Muscle of back (tissue), 3 donors: ENCODE measurements at regions not wholly inside any gene's neighbourhood (a gene's known extent, or its start where the extent isn't known, plus 50 kb on each side); places are given as distances from the start of the nearest gene placed in this dataset.
"Not testable (repeated sequence)": the region's sequence is repeated elsewhere in the genome, so short reads cannot be mapped to it uniquely, and the experiment has no call there.

Source experiments
- DNase-seq, 3 donors: peaks; one replicate each; pipeline versions ENCODE4 v3.0.0 to v3.0.0-alpha.2; 2013

DNA sequence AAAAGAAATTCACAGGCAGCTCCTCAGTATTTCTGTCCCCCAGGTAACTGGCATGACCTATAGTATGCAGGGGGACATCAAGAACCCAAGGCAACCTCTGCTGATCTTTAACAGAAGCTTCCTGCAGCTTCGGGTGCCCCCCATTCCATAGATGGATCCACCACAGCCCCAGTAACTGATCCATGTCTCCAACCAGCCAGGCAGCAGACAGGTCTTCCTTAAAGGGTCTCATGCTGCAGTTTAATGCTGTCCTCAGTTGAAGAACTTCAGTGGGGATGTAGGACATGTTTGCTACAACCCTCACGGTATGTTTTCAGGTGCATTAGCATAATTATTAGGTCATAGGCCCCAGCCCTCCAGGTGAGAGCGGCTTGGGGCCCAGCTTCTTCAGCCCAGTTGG, 90.9 kb upstream of the OLIG2 start:
- no peak for DNase-seq

DNA sequence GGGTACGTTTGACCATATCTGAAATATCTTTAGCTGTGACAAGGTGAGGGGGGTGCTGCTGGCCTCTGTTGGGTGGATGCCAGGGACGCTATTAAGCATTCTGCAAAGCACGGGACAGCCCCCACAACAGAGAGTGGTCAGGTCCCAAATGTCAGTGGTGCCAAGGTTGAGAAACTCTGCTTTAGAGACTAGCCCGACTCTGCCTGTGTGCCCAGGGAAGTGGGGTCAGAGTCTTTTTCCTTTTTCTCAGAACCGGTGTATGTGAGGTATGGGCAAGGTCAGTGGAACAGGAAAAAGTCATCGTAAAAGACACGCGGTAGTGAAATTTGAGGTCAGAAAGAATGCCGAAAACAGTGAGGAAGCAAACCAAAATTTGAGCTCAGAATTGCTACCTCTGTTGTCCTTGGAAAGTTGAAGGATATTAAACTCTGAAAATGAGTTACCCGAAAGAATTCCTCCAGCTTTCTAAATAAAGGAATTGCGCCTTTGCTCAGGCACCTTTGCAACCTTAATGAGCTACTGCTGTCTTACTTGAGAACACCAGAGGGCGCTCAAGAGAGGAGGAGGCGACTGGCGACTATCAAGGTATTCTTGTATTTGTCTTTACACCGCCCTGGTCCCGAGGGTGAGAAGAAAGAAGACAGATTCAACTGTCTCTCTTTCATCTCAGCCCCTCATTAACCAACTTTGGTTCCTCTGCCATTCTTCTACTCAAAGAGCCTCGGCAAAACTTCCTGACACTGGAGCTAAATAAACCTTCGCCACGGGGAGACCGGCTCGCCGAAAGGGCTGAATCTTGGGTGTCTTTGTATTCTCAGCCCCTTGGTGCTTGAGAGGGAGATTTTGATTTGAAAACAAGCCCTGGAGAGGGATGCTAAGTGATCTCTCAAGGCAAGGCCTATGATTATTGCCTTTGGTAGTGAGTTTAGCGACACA, 85.4 kb upstream of the OLIG2 start:
- peak; percentile 12 to 41 (median 34) for DNase-seq

DNA sequence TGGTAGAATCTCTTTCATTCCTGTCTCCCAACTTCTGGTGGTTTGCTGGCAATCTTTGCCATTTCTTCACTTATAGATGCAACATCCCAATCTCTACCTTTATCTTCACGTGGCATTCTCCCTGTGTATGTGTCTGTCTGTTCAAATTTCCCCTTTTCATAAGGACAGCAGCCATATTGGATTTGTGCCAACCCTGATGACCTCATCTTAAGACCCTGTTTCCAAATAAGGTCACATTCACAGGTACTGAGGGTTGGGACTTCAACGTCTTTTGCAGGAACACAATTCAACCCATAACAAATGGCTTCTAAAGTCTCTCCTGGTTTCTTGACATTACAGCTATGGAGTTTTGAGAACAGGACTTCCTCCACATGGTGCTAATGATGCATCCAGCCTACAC, 84.5 kb upstream of the OLIG2 start:
- DNase-seq: no peak

DNA sequence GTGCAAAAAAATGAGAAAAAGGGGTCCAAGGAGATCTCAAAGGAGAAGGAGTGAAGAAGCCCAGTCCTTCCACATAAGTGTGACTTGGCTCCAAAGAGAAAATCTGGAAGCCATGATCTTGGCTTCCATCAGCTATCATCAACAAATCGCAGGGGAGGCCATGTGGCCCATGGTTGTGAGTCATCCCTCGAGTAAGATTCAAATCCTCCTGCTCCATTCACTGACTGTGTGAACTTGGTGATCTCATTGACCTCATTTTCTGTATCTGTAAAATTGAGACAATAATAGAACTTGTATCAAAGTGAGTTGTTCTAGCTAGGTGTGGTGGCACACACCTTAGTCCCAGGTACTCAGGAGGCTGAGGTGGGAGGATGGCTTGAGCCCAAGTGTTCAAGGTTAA, 79.1 kb upstream of the OLIG2 start:
- DNase-seq: no peak

DNA sequence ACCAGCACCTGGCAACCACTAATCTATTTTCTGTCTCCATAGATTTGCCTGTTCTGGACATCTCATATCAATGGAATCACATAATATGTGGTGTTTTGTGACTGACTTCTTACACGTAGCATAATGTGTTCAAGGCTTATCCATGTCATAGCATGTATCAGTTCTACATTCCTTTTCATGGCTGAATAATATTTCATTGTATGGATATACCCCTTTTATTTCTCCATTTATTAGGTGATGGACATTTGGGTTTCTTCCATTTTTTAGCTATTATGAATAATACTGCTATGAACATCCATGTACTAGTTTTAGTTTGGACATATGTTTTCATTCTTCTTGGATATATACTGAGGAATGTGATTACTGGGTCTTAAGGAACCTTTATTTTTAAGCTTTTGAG, 78.0 kb upstream of the OLIG2 start:
- no peak for DNase-seq

DNA sequence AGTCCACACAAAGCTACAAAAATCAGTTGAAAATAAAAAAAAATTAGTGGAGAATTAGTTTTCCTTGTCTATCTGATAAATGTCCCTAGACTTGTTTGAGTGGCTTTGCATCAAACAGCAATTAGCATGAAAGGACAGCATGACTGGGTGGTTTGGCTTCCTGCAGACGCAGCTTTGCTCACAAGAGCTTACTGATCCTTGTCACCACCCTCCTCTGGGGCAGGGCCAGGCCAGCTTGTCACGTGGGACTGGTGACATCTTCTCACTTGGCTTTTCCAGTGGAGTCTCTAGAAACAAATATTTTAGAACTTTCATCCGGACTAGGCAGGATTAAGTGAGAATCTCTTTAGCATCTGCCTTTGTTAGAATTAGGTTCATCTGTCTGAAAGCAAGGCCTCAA, 76.0 kb upstream of the OLIG2 start:
- DNase-seq: no peak

GRCh38 chr21:32951041-32951440, 74.7 kb upstream of the OLIG2 start:
- DNase-seq: no peak

DNA sequence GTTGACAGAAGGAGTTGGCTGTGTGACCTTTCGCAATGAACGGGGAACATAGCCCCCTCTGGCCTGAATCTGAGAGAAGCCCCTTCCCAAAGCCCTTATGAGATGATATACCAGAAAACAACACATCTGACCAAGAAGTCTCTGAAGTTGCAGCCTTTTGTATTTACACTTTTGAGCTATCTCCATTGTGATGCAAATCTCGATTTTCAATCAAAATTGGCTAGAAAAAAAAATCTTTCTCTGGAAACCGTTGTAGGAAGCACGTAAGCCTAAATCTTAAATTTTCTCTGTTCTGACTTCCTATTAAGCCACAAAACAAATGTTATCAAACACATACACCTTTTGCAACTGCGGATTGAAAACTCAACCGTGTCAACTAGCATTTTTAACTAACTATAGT, 71.4 kb upstream of the OLIG2 start:
- DNase-seq: no peak

GRCh38 chr21:32955311-32956060, 70.2 kb upstream of the OLIG2 start:
- peak in 1 of 3 donors; percentile 22 for DNase-seq

DNA sequence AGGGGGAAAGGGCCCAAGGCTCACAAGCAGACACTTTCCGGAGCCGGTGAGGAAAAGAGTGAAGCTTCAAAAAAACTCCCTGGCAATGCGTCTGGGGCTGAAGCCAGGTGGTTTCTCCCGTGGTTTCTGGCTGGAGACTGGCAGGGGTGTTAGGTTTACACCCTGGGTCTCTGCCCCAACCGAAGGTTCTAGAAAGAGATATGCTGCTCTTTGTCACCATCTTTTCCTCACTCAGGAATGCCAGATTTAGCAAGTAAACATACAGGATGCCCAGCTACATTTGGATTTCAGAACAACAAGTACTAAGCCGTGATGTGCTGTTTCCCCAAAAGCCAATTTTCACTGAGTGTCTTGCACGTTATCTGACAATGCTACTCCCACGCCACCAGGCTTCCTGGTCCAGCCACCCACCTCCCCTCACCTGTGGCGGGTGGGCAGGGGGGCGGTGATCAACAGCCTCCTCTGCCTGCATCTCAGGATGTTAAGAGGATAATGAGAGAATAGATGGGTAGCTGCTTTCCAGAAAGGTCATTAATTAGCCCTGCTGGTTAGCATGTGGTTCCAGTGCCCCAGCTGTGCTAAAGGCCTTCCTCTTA, 69.6 kb upstream of the OLIG2 start:
- no peak for DNase-seq

- DNase-seq: no peak
Observed at GRCh38 chr21:32957545-32957944, 68.2 kb upstream of the OLIG2 start.

DNA sequence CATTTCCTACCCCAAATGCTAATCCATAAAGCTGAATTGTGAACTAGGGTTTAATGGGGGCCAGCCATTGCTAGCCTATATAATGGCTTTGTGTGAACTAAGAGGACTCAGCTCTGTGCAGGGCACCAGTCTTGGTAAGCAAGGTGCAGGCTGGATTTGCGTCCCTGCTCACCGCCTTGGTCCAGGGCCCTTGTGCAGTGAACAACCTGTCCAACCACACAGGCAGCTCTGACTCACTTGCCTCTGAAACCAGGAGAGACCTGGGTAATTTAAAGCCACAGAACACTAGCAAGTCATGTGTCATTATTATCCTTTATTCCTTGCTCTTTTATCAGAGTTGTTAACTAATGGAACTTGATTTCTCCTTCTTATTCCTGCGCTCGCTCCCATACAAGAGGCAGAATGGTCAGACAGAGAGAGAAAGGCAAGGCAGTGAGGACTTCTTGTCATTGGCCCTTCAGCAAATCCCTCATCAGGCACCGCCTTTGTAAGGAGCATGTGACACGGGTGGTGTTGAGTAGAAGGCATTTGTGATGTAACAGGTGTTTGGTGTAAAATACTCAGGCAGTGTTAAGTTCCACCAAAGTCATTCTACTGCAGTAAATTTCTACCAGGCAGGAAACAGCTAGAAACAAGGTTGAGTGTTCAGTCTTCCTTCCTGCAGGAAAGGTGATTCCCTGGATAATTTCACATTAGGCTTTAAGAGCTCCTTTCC, 67.3 kb upstream of the OLIG2 start:
- DNase-seq: peak in 1 of 3 donors; percentile 11

DNA sequence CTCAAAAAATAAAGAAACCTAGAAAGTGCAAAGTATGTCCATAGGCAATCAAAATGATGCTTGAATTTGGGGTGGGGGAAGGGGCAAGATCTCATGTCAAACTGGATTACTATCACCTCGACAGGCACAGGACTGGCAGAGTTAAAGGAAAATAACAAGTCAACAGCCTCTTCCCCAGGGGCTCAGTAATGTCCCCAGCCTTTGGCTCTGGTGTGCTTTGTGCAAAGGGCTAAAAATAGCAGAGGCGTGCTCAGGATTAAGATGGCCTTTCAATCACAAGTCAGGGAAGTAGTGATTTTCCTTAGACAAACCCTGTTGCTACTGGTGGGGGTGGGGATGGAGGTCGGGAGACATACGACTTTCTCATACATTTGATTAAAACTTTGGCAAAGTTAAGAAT, 63.5 kb upstream of the OLIG2 start:
- DNase-seq: peak in 1 of 3 donors; percentile 3

DNA sequence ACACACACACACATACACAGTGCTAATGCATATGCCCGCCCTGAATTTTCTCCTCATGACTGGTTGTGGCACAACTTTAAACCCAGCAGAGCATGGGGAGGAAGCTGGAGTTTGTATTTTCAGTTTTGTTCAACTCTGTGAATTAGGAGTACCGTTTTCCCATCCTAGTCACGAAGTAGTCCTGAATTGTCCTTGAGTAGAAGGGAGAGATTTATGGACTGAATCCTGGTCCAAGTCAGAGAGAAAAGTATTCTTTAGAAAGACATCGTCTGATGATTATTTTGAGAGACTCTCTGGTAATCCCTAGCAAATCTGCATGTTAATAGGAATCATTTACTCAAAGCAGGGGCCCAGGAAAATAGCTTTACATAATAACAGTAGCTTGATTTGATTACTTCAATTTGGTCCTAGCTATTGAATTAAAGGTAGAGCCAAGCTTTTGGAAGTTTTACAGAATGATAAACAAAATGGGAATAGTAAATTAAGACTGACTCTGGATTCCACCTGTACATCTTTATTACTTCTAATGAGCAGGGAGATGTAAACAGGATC, 60.5 kb upstream of the OLIG2 start:
- DNase-seq: no peak

DNA sequence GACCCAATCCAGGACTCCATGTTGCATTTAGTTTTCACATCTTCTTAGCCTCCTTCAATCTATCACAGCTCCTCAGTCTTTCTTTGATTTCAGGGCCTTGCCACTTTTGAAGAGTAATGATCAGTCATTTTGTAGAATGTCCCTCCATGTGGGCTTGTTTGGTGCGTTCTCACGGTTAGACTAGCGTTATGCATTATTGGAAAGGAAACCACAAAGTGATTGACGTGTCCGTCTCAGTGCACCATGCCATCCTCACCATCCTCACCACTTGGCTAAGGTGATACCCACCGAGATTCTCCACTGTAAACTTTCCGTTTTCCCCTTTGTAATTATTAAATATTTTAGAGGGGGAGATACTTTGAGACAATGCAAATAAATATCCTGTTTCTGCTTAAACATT, 59.6 kb upstream of the OLIG2 start:
- no peak for DNase-seq

DNA sequence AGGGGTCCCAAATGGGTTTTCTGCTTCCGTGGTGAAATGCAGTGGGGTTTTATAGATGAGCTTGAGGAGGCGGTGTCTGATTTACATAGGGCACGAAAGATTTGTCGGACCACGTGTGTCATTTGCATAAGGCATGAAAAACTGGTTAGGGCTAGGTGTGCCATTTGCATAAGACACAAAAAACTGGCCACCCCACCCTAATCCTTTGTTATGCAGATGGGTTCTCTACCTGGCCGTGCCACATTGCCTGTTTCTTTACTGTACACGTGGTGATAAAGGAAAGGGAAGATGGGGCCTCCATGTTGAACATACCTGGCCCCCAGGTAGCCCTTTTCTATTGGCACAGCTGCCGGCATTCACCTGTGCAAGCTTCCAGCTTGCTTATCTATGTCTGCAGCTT, 57.6 kb upstream of the OLIG2 start:
- DNase-seq: not testable (repeated sequence)

DNA sequence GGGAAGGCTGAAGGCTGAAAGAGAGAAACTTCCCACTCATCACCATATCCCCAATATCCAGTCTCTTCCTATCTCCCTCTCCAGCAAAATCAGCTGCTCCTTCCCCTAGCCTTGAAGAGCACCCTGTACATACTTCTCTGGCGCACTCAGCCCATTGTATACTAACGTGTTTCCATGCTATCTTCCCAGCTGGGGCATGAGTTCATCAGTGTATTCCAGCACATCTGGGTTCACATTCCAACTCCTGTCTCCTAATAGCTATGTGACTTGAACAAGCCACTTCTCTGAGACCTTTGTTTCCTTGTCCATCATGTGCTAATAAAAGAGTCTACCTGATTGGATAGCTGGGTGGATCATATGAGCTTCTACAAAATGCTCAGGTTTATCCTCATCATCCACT, 51.1 kb upstream of the OLIG2 start:
- no peak for DNase-seq

DNA sequence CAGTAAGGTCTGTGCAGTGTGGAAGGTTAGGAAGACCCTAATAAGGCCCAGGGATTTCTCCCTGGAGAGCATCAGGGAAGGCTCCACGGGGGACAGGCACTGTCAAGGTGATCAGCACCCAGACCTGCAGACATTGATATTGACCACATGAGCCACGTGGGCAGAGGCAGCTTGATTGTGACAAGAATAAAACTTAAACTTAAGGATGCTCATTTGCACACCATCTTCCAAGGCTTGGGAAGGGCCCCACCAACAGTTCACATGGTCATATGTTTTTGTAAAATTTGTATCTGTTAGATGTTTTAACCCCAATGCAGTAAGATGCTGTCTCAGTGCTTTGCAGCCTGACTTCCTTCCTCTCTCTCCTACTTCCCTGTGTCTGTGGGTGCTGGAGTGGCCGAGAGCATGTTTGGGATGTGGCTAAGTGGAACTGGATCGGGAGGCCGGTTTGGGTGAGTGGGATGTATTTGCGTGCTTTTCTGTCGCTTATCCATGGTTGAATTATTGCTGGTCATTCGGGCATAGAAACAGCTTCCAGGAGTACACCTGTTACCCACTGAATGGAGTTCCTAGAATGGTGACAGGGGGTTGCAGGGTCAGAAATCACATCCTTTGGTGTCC, 49.8 kb upstream of the OLIG2 start:
- DNase-seq: no peak
